Spleen (tissue), 11 donors: ENCODE measurements at regions not wholly inside any gene's neighbourhood (a gene's known extent, or its start where the extent isn't known, plus 50 kb on each side); places are given as distances from the start of the nearest gene placed in this dataset.

Source experiments
- DNase-seq: peaks from one replicate; pipeline ENCODE4 v3.0.0-alpha.2; 2020
- H3K27ac ChIP-seq, 8 donors: fragments of 200-600 bp; sonication (generic) in 7 of 8; 1 replicate in 4 of 8; 2 replicates in 4 of 8; pipeline versions ENCODE4 v1.5.0 to v1.8.0; 2016 to 2021; ENCODE audit warnings: inconsistent platforms in 4 of 8, mild to moderate bottlenecking in 4 of 8, moderate library complexity in 1 of 8
- H3K27me3 ChIP-seq, 7 donors: fragments of 200-600 bp; sonication (generic) in 6 of 7; replicated peaks in 1 of 7; 1 replicate in 4 of 7; 2 replicates in 3 of 7; pipeline versions ENCODE4 v1.5.0 to v1.8.0; 2016 to 2021; ENCODE audit warnings: inconsistent platforms in 3 of 7, mild to moderate bottlenecking in 1 of 7
- H3K36me3 ChIP-seq, 6 donors: fragments of 200-600 bp; sonication (generic) in 5 of 6; 1 replicate in 4 of 6; 2 replicates in 2 of 6; pipeline versions ENCODE4 v1.5.0 to v1.8.0; 2016 to 2021; ENCODE audit warnings: inconsistent platforms in 2 of 6
- H3K4me1 ChIP-seq, 6 donors: fragments of 200-600 bp; sonication (generic) in 5 of 6; 1 replicate in 3 of 6; 2 replicates in 3 of 6; pipeline versions ENCODE4 v1.5.0 to v1.8.0; 2016 to 2021; ENCODE audit warnings: inconsistent platforms in 3 of 6
- H3K4me3 ChIP-seq, 8 donors: fragments of 200-600 bp; sonication (generic) in 7 of 8; 1 replicate in 4 of 8; 2 replicates in 4 of 8; pipeline versions ENCODE4 v1.5.0 to v1.8.0; 2016 to 2021; ENCODE audit warnings: inconsistent platforms in 4 of 8, mild to moderate bottlenecking in 4 of 8, moderate library complexity in 2 of 8
- H3K9me3 ChIP-seq, 8 donors: fragments of 200-600 bp; sonication (generic) in 7 of 8; 1 replicate in 4 of 8; 2 replicates in 4 of 8; pipeline versions ENCODE4 v1.5.0 to v1.8.0; 2016 to 2021; ENCODE audit warnings: inconsistent platforms in 4 of 8
- POLR2A ChIP-seq, 3 donors: fragments of 450-650 bp; IDR thresholded peaks; one replicate each; pipeline ENCODE4 v1.5.1; 2017; ENCODE audit warnings: antibody characterized with exemption in 3 of 3, mild to moderate bottlenecking in 1 of 3
- POLR2AphosphoS5 ChIP-seq, 3 donors: sonication (generic); formaldehyde crosslinking; IDR thresholded peaks; one replicate each; pipeline ENCODE4 v1.5.1; 2017; ENCODE audit warnings: antibody characterized with exemption in 3 of 3
- WGBS, 5 donors: extraction: QIAGEN DNeasy Blood & Tissue Kit in 3 of 5; methylation state at CpG; one replicate each; pipeline versions ENCODE4 v1.1.5 to v1.1.7; 2013 to 2018; 5-methylcytosine and 5-hydroxymethylcytosine counted together
- intact Hi-C: fragments of 100-400 bp; cut with DNase I; formaldehyde crosslinking; loops from one replicate; pipeline ENCODE4 v1.15.0; 2023; ENCODE audit warnings: low total_unique reads
- TF ChIP-seq, protein P1 (sequence below), 11 experiments: fragments of 200-600 bp in 7 of 11; fragments of 450-650 bp in 4 of 11; sonication (generic) in 4 of 11; IDR thresholded peaks in 8 of 11; conservative IDR thresholded peaks in 3 of 11; 1 replicate in 7 of 11; 2 replicates in 4 of 11; pipeline versions ENCODE4 v1.4.0 to v1.8.0; 2016 to 2021; ENCODE audit warnings: antibody characterized with exemption in 11 of 11, inconsistent platforms in 4 of 11, mild to moderate bottlenecking in 1 of 11
- donor health status: healthy with polysubstance abuse.
- donor health status: DM: no; HTN: no; CAD: no; lungs with moderate emphysema.
- donor health status: DM: no; HTN: no; CAD: no.
- donor health status: Bipolar disorder and iron deficiency.
- donor health status: healthy.
- donor health status: DM: no; HTN: no; CAD: no.
- donor health status: DM: yes; HTN: yes; CAD: no.

DNA sequence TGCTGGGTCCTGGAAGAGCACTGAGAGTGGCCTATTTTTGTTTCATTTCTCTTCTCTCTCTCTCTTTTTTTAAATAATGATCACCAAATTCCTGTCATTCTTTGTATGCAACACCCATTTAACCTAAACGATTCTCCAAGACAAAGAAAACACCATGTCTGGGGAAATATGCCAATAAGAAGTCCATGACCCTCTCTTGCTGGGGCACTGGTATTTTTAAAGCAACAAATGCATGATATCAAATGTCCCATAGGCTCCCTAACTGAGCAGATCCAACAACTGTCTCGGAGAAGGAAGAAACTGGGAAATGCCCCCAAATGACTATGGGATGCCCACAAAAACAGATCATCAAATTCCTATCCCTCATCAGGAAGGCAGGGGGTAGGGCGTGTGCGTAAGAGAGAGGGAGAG is 567.4 kb downstream of the CCDC171 start:
- H3K4me3 ChIP-seq, result no peak overlapping the region
- H3K27ac ChIP-seq, result no peak overlapping the region
- H3K27me3 ChIP-seq, result no peaks in the 10 kb centered on the region
- TF ChIP-seq POLR2AphosphoS5 (IDR thresholded peaks at IDR 0.05) (no peak), POLR2A (IDR thresholded peaks at IDR 0.05) (no peak)
- TF ChIP-seq, protein P1, sequence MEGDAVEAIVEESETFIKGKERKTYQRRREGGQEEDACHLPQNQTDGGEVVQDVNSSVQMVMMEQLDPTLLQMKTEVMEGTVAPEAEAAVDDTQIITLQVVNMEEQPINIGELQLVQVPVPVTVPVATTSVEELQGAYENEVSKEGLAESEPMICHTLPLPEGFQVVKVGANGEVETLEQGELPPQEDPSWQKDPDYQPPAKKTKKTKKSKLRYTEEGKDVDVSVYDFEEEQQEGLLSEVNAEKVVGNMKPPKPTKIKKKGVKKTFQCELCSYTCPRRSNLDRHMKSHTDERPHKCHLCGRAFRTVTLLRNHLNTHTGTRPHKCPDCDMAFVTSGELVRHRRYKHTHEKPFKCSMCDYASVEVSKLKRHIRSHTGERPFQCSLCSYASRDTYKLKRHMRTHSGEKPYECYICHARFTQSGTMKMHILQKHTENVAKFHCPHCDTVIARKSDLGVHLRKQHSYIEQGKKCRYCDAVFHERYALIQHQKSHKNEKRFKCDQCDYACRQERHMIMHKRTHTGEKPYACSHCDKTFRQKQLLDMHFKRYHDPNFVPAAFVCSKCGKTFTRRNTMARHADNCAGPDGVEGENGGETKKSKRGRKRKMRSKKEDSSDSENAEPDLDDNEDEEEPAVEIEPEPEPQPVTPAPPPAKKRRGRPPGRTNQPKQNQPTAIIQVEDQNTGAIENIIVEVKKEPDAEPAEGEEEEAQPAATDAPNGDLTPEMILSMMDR (IDR thresholded peaks at IDR 0.05 in 8 of 11, conservative IDR thresholded peaks at IDR 0.05 in 3 of 11), result no peak
- H3K9me3 ChIP-seq, result no peaks in the 10 kb centered on the region
- intact Hi-C loops, result no loop called here
- no peak for DNase-seq
- 72 to 88% (median 79%) methylated on average over 4 of the region's 4 CpGs for WGBS, 5 donors
- no peaks in the 10 kb centered on the region for H3K4me1 ChIP-seq
- H3K36me3 ChIP-seq, result no peaks in the 10 kb centered on the region

DNA sequence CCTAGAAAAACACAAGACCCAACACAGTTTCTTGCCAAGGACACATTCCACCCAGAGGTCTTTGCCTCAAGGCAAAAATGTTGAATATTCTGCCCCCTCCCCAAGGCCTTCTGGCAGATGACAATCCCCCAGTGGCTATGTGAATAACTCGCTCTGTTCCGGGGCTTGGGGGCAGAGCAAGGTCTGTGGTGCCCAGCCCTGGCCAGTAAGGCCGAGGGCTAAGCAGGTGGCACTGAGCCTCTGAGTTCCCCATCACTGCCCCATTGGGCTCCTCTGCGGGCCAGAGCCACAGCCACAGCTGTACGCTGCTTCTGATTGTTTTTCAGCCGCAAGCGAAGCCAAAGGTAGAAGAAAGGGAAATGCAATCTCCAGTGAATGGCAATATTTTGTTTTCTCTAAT is 567.9 kb downstream of the CCDC171 start:
- Histone ChIP-seq H3K4me1 (no peaks in the 10 kb centered on the region), H3K27me3 (no peaks in the 10 kb centered on the region), H3K9me3 (no peaks in the 10 kb centered on the region), H3K27ac (no peak overlapping the region), H3K36me3 (no peaks in the 10 kb centered on the region), H3K4me3 (no peak overlapping the region)
- TF ChIP-seq POLR2AphosphoS5 (IDR thresholded peaks at IDR 0.05) (no peak), POLR2A (IDR thresholded peaks at IDR 0.05) (no peak)
- TF ChIP-seq, protein P1 (IDR thresholded peaks at IDR 0.05 in 8 of 11, conservative IDR thresholded peaks at IDR 0.05 in 3 of 11), result no peak
- DNase-seq, result no peak
- 92 to 95% (median 94%) methylated on average over 6 to 7 of the region's 7 CpGs for WGBS, 5 donors
- intact Hi-C loops, result no loop called here

DNA sequence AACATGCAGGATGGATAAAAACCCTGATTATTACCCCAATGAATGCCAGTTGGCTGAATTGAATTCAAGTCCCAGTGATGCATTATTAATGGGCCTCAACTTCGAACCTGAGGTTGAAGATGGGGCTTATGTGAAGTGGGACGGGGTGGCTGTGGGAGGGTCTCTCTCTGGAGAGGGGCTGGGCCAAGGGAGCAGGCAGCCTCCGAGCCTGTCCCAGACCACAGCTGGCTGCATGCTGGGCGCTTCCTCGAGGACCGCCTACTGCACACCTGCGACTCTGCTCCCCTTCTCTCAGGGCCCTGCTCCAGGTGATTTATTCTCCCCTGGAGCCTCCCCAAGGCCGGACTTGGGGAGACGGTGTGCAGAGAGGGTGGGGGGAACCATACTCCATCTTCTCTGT is 568.3 kb downstream of the CCDC171 start:
- TF ChIP-seq, protein P1 (IDR thresholded peaks at IDR 0.05 in 8 of 11, conservative IDR thresholded peaks at IDR 0.05 in 3 of 11), result no peak
- TF ChIP-seq POLR2A (IDR thresholded peaks at IDR 0.05) (no peak), POLR2AphosphoS5 (IDR thresholded peaks at IDR 0.05) (no peak)
- Histone ChIP-seq H3K4me1 (no peaks in the 10 kb centered on the region), H3K4me3 (no peak overlapping the region), H3K9me3 (no peaks in the 10 kb centered on the region), H3K36me3 (no peaks in the 10 kb centered on the region), H3K27ac (no peak overlapping the region), H3K27me3 (no peaks in the 10 kb centered on the region)
- 80 to 94% (median 86%) methylated on average over 9 of the region's 9 CpGs for WGBS, 5 donors
- DNase-seq, result no peak
- intact Hi-C loops, result no loop called here

DNA sequence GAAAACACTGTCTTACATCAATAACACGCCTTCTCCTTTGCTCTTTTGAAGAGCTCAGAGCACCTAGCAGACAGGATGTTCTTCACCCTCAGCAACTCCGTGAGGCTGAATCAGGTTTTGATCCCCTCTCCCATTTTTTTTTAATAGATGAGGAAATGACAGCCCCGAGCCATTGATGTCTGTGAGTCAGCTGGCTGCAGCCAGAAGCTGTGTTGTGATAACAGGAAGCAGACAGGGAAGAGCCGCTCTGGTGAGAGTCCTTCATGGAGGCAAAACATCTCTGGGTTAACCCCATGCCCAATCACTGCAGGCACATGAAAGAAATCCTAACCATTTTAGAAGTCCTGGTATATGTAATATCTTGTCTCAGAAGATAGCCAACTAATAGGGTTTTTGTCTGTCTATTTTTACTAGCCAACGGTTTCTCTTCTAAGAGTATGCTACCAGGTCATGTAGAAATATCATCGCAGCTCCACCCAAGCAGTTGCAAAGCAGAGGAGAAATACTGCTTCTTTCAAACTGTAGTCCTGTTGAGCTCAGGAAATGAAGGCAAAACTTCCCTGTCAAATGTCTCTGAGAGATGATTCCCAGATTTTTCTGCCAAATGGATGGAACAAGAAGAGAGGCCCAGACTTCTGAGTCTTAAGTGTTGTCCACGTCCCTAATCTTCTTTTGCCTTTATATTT is 568.9 kb downstream of the CCDC171 start:
- no peak overlapping the region for H3K27ac ChIP-seq
- no peak overlapping the region for H3K4me3 ChIP-seq
- no peaks in the 10 kb centered on the region for H3K27me3 ChIP-seq
- intact Hi-C loops, result no loop called here
- no peaks in the 10 kb centered on the region for H3K4me1 ChIP-seq
- H3K36me3 ChIP-seq, result no peaks in the 10 kb centered on the region
- WGBS, 5 donors, result 71 to 87% (median 76%) methylated on average over 7 of the region's 7 CpGs
- TF ChIP-seq POLR2A (IDR thresholded peaks at IDR 0.05) (no peak), POLR2AphosphoS5 (IDR thresholded peaks at IDR 0.05) (no peak)
- TF ChIP-seq, protein P1 (IDR thresholded peaks at IDR 0.05 in 8 of 11, conservative IDR thresholded peaks at IDR 0.05 in 3 of 11), result no peak
- DNase-seq, result no peak
- no peaks in the 10 kb centered on the region for H3K9me3 ChIP-seq
